ENCODE measurements at regions not wholly inside any gene's neighbourhood (a gene's known extent, or its start where the extent isn't known, plus 50 kb on each side); places are given as distances from the start of the nearest gene placed in this dataset.

DNA sequence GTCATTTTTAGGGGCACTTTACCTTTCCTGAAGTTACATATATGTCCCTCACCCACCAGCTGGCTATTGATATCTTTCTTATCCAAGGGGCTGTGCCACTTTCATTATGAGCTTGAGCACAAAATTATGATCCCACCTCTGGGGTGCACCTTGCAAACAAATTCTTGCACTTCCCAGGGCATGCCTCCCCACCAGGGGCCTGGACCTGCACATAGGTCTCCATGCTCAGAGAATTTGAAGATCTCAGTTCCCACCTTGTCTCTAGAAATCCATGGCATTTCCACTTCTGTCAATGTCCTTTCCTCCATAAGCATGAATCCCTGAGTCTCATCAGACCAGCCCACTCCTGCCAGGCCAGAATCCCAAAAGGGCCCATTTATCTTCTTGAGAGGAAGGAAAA lies 449.1 kb upstream of the REG3G start:
- POLR2A ChIA-PET (ENCODE audit: low non-redundant PET) = no interaction called here
- CTCF ChIA-PET = no interaction called here
- DNase-seq (ENCODE audit: low spot score) = no peak
- H3K27ac ChIP-seq = no peak overlapping the region
- TF ChIP-seq, protein P1, sequence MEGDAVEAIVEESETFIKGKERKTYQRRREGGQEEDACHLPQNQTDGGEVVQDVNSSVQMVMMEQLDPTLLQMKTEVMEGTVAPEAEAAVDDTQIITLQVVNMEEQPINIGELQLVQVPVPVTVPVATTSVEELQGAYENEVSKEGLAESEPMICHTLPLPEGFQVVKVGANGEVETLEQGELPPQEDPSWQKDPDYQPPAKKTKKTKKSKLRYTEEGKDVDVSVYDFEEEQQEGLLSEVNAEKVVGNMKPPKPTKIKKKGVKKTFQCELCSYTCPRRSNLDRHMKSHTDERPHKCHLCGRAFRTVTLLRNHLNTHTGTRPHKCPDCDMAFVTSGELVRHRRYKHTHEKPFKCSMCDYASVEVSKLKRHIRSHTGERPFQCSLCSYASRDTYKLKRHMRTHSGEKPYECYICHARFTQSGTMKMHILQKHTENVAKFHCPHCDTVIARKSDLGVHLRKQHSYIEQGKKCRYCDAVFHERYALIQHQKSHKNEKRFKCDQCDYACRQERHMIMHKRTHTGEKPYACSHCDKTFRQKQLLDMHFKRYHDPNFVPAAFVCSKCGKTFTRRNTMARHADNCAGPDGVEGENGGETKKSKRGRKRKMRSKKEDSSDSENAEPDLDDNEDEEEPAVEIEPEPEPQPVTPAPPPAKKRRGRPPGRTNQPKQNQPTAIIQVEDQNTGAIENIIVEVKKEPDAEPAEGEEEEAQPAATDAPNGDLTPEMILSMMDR (conservative IDR thresholded peaks at IDR 0.05; ENCODE audit: low read depth) = no peak

DNA sequence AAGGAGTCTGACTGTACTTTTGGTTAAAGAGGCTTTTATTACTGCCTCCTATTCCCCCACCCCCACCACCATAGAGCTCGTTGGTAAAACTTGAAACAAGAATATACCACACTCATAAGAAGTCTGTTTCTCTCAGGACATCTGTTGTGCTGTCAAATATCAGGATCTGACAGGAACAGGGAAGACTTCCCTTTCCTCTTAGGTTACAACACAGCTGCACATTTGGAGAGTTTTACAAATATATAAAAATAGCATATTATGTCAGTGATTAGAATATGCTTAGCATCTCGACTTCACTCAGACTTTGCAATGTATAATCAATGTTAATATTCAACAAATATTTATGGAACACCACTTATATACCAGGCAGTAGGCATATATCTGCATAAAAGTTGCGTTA lies 439.6 kb upstream of the REG3G start:
- DNase-seq (ENCODE audit: low spot score) = no peak
- POLR2A ChIA-PET (ENCODE audit: low non-redundant PET) = no interaction called here
- TF ChIP-seq, protein P1 (conservative IDR thresholded peaks at IDR 0.05; ENCODE audit: low read depth) = no peak
- no peak overlapping the region for H3K27ac ChIP-seq
- CTCF ChIA-PET = interaction anchor here (0.6 kb wide), 1 partner anchor 23 kb away, joined by 4 read pairs; no protein-coding TSS in a partner anchor

DNA sequence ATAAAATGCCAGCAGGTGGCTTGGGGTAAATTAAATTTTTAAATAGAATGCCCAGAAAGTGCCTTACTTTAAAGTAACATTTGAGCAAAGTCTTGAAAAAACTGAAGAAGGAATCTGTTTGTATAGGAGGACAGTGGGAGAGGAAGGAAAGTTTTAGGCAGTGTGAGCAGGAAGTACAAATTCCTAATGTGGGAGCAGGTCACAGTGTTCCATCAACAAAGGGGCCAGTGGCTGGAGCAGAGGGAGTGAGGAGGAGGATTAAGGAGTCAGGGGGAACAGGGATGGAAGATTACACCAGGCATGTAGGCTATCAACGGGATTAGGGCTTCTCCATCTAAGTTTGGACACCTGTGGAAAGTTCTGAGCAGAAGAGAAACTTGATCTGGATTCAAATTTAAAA lies 439.2 kb upstream of the REG3G start:
- no peak for DNase-seq (ENCODE audit: low spot score)
- POLR2A ChIA-PET (ENCODE audit: low non-redundant PET) = no interaction called here
- no peak overlapping the region for H3K27ac ChIP-seq
- TF ChIP-seq, protein P1 (conservative IDR thresholded peaks at IDR 0.05; ENCODE audit: low read depth) = no peak
- CTCF ChIA-PET = no interaction called here

DNA sequence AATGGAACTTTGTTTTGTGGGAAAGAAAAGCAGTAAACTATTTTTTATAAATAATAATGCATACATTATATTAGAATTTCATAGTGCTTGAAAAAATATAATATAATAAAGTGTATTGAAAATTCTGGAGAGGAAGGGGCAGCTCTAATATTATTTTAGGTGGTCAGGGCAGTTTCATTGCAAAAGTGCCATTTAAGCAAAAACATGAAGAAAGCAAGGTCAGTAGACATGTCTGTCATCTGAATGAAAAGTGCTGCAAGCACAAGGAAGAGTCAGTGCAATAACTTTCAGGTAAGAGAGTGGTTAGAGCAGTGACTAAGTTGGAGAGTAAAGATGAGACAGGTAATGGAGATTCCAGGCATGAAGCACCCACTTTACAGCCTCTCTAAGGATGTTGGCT lies 435.6 kb upstream of the REG3G start:
- ChIA-PET POLR2A (ENCODE audit: low non-redundant PET) (no interaction called here), CTCF (no interaction called here)
- TF ChIP-seq, protein P1 (conservative IDR thresholded peaks at IDR 0.05; ENCODE audit: low read depth) = no peak
- H3K27ac ChIP-seq = no peak overlapping the region
- DNase-seq (ENCODE audit: low spot score) = no peak

DNA sequence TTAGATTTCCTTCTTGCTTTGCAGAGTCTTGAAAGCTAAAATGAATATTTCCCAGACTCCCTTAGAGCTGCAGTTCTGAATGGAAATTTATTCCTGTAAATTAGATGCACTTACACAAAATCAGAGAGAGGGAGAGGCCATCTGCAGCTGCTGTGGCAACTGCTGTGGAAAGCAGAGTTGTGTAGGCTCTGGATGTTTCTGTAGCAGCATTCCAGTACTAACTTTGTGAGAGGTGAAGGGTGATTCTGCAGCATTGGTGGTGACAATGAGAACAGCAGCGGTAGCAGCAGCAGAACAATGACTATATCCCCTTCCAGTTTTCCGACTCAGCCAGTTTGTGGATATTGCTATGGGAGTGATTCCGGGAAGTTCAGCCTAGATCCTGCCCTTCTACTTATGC lies 433.0 kb upstream of the REG3G start:
- ChIA-PET POLR2A (ENCODE audit: low non-redundant PET) (no interaction called here), CTCF (no interaction called here)
- TF ChIP-seq, protein P1 (conservative IDR thresholded peaks at IDR 0.05; ENCODE audit: low read depth) = no peak
- H3K27ac ChIP-seq = no peak overlapping the region
- no peak for DNase-seq (ENCODE audit: low spot score)

DNA sequence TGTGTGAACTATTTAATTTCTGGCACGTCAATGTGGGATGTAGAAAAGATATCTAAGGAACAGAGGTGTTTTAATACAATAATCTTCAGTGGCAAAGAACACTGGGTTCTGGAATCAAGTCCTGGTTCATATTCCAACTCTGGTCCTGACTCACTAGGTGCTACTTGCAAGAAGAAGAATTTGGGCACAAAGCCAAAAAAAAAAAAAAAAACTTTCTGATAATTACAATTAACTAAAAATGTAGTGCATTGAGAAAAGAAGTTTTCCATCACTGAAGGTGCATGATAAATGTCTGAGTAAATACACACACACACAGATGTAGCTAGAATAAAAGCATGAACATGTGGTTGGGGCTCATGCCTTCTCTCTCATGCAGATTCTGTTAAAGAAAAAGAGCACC lies 424.4 kb upstream of the REG3G start:
- H3K27ac ChIP-seq = no peak overlapping the region
- TF ChIP-seq, protein P1 (conservative IDR thresholded peaks at IDR 0.05; ENCODE audit: low read depth) = no peak
- ChIA-PET POLR2A (ENCODE audit: low non-redundant PET) (no interaction called here), CTCF (interaction anchor here (0.7 kb wide), 1 partner anchor 773 kb away, joined by 3 read pairs; no protein-coding TSS in a partner anchor)
- no peak for DNase-seq (ENCODE audit: low spot score)

DNA sequence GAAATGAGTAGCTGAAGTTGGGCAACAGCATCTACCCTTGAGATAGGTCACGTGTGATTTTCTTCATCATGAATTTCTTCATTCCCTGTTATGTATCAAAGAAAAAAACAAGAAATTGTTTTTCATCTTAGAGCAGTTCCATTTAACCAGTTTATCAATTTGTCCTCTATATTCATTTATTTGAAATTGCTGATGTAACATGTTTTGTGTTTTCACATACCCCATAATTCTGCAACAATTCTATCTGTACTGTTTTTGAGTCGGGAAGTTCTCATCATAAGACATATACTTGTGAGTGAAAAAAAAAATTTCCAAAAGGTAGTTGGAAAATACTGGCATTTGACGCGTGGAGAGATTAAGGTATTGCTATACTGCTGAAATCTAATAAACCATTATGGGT lies 422.6 kb upstream of the REG3G start:
- no peak for DNase-seq (ENCODE audit: low spot score)
- CTCF ChIA-PET = no interaction called here
- POLR2A ChIA-PET (ENCODE audit: low non-redundant PET) = interaction anchor here (0.6 kb wide), 1 partner anchor 230 kb away, joined by 4 read pairs; no protein-coding TSS in a partner anchor
- H3K27ac ChIP-seq = no peak overlapping the region
- TF ChIP-seq, protein P1 (conservative IDR thresholded peaks at IDR 0.05; ENCODE audit: low read depth) = no peak

Data from RWPE1 (cell line).